TTC549 (cell line): ENCODE measurements at regions not wholly inside any gene's neighbourhood (a gene's known extent, or its start where the extent isn't known, plus 50 kb on each side); places are given as distances from the start of the nearest gene placed in this dataset.
"Not testable (repeated sequence)": the region's sequence is repeated elsewhere in the genome, so short reads cannot be mapped to it uniquely, and the experiment has no call there.

Experiments used
- FAIRE-seq: peaks from 2 replicates; lab custom pipeline; 2012; peaks lifted over from hg19 to GRCh38; lab: Jason Lieb, UNC

DNA sequence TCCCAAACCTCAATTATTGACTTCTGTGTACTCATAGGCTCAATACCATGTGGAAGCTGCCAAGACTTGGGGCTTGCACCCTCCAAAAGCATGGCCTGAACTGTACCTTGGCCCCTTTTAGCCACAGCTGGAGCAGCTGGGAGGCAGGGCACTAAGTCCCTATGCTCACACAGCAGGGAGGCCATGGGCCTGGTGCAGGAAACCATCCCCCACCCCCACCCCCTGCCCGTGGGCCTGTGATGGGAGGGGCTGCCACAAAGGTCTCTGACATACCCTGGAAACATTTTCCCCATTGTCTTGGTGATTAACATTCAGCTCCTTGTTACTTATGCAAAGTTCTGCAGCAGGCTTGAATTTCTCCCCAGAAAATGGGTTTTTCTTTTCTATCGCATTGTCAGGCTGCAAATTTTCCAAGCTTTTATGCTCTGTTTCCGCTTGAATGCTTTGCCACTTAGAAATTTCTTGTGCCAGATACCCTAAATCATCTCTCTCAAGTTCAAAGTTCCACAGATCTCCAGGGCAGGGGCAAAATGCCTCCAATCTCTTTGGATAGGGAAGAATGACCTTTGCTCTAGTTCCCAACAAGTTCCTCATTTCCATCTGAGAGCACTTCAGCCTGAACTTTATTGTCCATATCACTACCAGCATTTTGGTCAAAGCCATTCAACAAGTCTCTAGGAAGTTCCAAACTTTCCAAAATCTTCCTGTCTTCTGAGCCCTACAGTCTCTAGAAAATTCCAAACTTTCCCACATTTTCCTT lies 141.8 kb downstream of the AHR start:
- not testable (repeated sequence) for FAIRE-seq

DNA sequence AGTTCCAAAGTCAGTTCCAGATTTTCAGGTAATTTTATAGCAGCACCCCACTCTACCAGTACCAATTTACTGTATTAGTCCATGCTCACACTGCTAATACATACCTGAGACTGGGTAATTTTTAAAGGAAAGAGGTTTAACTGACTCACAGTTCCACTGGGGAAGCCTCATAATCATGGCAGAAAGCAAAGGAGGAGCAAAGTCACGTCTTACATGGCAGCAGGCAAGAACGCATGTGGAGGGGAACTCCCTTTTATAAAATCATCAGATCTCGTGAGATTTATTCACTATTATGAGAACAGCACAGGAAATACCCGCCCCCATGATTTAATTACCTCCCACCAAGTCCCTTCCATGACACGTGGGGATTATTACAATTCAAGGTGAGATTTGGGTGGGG lies 142.4 kb downstream of the AHR start:
- no peak for FAIRE-seq

DNA sequence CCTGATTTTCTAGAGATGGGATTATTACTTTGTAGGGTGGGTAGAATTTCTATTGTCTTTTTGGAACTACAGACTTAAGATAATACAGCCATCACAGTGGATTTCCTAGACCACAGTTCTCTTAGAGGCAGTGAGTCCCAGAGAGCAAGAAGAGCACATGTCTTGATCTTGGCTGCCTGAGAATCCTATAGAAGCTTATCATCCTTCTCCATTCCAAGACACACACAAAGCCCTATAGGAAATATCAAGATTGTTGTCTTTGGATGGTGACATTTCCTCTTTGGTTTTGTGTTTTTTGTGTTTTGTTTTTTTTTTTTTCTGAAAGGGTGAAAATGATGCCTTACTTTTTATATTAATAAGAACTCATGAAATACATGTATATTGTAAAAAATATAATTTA lies 143.1 kb downstream of the AHR start:
- no peak for FAIRE-seq

DNA sequence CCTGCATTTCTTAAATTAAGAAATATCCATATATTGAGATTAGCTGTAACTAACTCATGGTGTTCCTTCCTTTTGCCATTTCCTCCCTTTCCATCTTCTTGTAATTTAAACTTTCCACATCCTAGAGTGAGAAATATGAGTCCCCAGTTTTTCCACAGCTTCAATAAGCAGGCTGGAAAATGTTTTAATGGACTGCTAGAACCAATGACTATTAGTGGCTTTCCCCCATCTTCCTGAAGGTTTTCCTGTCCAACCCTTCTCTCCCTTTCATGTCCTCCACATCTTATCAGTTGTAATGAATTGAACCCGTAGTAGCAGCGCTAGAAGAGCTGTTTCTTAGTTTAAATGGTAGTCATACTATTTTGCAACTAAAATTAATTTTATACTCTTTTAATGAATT lies 145.7 kb downstream of the AHR start:
- FAIRE-seq: no peak

GRCh38 chr7:17444673-17445072 lies 146.2 kb downstream of the AHR start:
- no peak for FAIRE-seq

- FAIRE-seq: no peak
Observed at GRCh38 chr7:17446340-17446739, 147.9 kb downstream of the AHR start.

DNA sequence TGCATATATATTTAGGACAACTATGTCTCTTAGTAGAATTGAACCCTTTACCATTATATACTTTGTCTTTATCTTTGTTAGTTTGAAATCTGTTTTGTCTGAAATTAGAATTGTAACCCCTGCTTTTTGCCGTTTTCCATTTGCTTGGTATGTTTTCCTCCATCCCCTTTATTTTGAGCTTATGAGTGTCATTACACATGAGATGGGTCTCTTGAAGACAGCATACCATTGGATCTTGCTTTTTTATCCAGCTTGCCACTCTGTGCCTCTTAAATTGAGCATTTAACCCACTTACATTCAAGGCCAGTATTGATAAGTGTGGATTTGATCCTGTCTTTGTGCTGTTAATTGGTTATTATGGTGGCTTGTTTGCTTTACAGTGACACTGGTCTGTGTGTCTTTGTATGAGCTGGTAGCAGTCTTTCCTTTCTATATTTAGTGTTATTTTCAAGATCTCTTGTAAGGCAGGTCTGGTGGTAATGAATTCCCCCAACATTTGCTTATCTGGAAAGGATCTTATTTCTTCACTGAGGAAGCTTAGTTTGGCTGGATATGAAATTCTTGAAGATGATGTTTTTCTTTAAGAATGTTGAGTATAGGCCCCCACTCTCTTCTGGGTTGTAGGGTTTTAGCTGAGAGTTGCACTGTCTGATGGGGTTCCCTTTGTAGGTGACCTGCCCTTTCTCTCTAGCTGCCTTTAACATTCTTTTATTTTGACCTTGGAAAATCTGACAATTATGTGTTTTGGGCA lies 149.5 kb downstream of the AHR start:
- no peak for FAIRE-seq

DNA sequence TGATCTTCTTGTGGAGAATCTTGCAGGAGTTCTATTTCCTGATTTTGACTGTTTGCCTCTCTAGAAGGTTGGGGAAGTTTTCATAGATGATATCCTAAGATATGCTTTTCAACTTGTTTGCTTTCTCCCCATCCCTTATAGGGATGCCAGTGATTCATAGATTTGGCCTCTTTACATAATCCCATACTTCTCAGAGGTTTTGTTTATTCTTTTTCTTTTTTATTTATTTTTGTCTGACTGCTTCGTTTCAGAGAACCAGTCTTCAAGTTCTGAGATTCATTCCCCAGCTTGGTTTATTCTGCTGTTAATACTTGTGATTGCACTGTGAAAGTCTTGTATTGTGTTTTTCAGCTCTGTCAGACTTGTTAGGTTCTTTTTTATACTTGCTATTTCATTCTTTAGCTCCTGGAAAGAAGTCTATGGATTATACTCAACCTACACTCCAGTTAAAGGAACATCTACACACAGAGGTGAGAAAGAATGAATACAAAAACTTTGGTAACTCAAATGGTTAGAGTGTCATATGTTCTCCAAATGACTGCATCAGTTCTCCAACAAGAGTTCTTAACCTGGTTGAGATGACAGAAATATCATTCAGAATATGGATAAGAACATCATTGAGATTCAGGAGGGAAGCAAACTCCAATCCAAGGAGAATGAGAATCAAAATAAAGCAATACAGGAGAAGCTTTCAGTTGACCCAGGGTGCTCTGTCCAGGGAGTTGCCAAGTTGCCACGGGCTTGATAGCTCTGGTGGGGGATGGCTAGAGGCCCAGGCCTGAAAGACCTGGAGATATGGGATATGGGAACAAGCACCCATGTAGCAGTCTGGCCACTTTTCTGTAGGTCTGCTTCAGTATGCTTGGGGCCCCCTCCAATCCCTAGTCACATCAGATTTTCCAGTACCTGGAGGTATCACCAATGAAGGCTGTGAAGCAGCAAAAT lies 150.3 kb downstream of the AHR start:
- no peak for FAIRE-seq

- FAIRE-seq: no peak
Observed at GRCh38 chr7:17456541-17456940, 158.1 kb downstream of the AHR start.

DNA sequence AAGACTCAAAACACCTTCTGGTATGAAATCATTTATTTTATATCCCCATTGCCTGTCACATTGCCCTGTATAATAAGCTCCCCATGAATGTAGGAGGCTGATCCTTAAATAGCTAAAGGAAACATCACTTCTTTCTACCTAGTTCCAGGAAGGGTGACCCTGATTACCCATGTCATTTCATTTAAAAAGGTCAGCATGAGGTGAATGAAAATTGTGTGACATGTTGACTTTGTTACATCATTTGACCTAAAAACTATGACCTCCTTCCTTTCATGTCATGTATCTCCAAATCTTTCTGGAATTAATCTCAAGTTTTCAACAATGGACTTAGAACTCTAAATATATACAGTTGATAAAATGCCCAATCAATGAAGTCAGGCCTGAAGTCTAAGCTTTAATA lies 161.5 kb downstream of the AHR start:
- FAIRE-seq: no peak

DNA sequence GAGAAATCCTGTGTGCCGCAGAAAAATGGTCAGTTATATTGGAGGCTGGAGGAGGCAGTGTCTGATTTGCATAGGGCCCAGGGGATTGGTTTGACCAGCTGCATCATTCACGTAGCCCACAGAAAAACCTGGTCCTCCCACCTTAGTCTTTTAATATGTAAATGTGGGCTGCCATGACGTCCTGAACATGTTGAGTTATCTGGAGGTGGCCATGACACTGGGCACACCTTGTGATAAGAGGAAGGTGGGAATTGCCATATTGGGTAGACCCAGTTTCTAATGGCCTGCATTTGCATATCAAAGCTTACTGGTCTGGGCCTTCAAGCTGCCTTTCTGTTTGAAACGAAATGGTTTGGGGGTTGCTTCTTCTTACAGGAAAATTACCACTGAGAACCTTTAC lies 162.2 kb downstream of the AHR start:
- FAIRE-seq: no peak

DNA sequence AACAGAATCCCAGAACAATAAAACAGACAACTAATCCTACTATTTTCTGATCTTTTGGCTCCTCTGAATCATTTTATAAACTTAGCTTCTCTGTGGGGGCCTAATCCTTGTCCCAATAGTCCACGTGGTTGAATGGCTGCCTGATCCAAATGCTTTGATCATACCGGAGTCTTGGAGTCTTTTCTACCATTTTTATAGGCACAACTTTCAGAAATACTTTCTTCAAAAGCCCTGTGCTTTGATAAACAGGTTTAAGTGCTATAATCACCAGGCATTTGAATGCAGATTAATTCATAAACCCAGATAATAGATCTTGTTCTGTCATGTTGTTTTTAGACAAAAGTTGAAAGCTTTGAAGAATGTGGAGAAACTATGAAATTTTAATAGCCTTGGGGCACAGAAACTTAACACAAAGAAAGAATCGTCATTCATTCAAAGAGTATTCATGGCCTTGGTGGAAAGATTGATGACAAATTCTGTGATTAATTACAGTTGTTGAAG lies 163.7 kb downstream of the AHR start:
- no peak for FAIRE-seq

DNA sequence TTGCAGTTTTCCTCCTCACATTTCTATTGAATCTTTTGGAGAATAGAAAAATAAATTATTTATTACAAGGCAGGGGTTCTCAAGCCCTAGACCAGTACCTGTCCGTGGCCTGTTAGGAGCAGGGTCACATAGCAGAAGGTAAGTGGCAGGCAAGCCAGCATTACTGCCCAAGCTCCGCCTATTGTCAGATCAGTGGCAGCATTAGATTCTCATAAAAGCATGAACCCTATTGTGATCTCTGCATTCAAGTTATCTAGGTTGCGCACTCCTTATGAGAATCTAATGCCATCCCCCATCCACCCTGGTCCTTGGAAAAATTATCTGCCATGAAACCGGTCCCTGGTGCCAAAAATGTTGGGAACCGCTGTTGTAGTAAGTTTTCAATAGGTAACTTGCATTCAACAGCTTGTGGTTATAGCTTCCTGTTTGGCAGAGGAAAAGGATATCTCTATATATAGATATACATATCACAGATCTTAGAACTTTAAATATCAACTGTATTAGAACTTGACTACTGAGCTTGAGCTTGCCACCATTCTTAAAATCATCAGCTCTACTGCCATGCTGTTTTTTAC lies 165.1 kb downstream of the AHR start:
- no peak for FAIRE-seq

DNA sequence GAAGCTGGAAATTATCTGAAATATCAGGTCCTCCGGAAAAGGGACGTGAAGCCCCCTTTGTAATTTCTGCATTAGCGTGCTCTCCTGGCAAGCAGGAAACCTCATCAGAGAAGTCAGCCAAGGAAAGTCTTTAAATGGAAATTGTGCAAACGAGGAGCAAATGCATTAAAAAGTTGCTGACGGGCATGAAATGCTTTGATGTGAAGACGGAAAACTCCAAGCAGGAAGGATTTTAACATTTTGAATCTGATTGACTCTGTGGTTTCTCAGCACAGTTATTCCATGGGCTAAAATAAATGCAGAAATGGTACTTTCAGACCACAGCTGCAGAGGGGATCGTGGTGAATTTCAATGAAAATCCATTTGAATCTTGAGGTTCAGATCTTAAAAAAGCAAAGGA lies 167.8 kb downstream of the AHR start:
- no peak for FAIRE-seq

DNA sequence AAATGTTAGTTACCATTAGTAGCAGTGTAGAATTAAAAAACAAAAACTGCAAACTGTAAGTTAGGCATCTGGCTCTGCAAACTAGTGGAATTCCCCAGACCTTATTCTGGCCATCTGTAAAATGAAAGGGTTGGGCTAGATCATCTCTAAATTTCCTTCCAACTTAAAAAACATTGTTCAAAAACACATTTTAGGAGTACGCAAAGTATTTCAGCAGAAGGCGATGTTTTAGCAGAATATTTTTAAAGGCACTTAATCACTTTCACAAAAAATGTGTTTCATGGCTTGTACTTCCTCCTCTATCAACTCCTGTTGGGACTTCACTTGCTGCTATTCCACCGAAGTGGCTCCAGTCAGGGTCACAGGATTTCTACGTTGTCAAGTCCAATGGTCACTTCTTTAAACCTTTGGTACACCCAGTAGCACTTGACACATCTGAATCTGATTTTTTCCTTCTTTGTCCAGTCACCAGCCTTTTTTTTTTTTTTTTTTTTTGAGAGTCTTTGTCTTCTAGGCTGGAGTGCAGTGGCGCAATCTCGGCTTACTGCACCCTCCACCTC lies 169.0 kb downstream of the AHR start:
- no peak for FAIRE-seq

DNA sequence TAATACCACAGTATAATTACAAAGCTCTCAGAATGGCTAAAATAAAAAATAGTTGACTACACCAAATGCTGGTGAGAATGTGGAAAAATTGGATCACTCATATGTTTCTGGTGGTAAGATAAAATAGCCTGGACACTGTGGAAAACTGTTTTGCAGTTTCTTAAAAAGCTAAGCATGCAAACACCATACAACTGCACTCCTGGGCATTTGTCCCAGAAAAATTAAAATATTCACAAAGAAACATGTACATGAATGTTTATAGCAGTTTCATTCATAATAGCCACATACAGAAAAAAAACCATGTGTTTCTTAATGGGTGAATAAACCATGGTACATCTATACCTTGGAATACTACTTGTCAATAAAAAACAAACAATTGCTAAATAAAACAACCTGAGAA lies 172.9 kb downstream of the AHR start:
- FAIRE-seq: no peak

DNA sequence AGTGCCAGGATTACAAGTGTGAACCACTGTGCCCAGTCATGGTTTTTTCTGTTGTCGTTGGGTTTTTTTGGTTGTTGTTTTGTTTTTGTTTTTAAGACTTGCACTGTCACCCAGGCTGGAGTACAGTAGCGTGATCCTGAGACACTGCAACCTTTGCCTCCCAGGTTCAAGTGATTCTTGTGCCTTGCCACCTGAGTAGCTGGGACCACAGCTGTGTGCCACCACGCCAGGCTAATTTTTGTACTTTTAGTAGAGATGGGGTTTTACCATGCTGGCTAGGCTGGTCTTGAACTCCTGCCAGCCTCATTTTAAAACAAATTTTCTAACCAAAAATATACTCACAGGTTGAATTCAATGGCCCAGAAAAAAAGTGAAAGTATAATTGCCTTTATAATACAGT lies 174.1 kb downstream of the AHR start:
- FAIRE-seq: no peak

- no peak for FAIRE-seq
Observed at GRCh38 chr7:17472939-17473338, 174.5 kb downstream of the AHR start.

DNA sequence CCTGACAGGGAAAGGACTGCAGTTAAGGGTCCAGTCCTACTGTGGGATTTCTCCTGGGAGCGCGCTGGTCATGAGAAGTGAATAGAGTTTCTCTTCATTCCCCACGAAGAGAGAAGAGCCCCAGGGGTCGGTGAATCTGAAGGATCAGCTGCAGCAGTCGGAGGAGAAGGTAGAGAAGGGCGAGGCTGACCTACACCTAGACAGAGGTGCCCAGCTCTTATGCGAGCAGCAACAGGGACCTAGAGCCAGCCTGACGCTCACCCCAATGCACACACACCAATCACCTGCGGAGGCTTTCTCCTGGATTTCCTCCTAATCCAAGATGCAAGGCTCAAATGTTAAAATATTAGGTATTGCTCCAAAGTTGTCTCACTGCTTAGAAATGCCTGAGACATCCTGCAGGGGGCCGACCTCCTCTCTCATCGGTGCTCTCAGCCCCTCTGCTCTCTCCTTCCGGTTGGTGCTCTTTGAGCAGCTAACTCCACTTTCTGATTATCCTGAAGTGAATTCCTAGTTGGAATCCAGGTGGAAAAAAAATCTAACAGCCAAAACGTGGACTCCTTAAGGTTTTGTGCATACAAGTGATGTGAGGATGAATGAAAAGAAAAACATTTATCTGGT lies 176.4 kb downstream of the AHR start:
- FAIRE-seq: no peak

DNA sequence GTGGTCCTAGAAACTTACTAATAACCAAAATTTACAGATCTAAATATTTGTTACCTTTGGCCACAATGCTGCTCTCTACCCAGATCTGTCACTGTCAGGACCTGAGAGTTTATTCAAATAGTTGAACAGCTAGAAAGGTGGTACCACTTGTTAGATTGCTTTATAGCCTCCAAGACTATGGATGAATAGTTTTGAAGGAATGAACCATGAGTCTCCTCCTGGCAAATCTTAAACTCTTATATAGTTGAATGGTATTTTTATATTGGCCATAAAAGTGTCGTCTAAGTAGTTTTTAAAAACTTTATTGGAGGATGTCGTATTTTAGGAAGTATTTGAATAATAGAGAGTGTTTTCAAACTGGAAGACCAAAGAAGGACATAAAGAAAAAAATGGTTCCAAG lies 178.7 kb downstream of the AHR start:
- no peak for FAIRE-seq

DNA sequence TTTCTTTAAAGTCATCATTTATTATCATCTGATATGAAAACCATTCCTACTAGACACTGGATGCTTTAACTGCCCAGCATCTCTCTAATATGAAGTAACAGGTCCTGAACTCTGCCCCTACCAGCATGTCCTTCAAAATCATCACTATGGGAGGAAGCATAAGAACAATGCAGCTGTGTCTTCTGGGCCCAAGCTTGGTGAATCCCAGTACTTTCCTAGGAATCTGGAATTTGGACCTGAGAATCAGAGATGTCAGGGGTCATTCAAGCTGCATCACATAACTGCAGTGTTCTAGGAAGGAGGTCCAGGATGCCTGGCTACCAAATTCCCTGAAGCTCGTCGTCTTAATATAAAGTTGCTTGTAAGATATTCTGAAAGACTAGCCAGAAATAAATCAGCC lies 182.7 kb downstream of the AHR start:
- FAIRE-seq: no peak

DNA sequence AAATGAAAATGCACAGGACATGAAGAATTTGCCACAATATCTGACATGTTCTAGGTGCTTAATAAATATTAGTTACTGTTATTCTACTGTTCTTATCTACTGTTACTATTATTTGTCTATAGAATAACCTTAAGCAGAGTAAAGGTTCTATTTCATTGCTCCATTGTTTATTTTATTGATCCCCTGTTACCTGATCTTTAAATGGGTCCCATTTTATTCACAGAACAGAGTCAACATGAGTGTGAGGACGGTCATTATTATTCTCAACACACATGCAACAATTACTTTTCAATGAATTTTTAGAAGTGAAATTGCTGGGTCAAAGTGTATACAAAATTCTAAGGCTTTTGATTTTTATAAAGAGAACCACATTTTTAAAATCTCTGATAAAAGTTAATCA lies 186.9 kb downstream of the AHR start:
- no peak for FAIRE-seq
